Testis (tissue), 2 donors: ENCODE measurements at regions not wholly inside any gene's neighbourhood (a gene's known extent, or its start where the extent isn't known, plus 50 kb on each side); places are given as distances from the start of the nearest gene placed in this dataset.

ENCODE experiments used
- CTCF ChIP-seq, 3 experiments: fragments of 450-650 bp in 2 of 3; fragments of 200-600 bp in 1 of 3; sonication (generic) in 1 of 3; IDR thresholded peaks; one replicate each; pipeline ENCODE4 v1.5.1; 2016 to 2019; ENCODE audit warnings: antibody characterized with exemption in 3 of 3, mild to moderate bottlenecking in 2 of 3, moderate library complexity in 1 of 3
- POLR2A ChIP-seq: fragments of 450-650 bp; IDR thresholded peaks from one replicate; pipeline ENCODE4 v1.6.1; 2017; ENCODE audit warnings: antibody characterized with exemption, mild to moderate bottlenecking, moderate library complexity

- no peak for TF ChIP-seq POLR2A
- no peak for TF ChIP-seq CTCF (IDR thresholded peaks at IDR 0.05)
Measured at GRCh38 chr5:1647580-1647979, 123.8 kb upstream of the LPCAT1 start.
